ENCODE measurements at regions not wholly inside any gene's neighbourhood (a gene's known extent, or its start where the extent isn't known, plus 50 kb on each side); places are given as distances from the start of the nearest gene placed in this dataset.

GRCh38 chr6:2503816-2504494 lies 246.8 kb downstream of the MYLK4 start:
- H3K36me3 ChIP-seq: no peaks in the 10 kb centered on the region
- H3K4me1 ChIP-seq (ENCODE audit: low read depth): no peaks in the 10 kb centered on the region
- H3K27me3 ChIP-seq: no peaks in the 10 kb centered on the region
- H3K27ac ChIP-seq: no peak overlapping the region
- H3K9me3 ChIP-seq (ENCODE audit: low read depth): no peaks in the 10 kb centered on the region
- no peak overlapping the region for H3K4me3 ChIP-seq
- no peak for TF ChIP-seq CTCF (IDR thresholded peaks at IDR 0.05; ENCODE audit: low read depth, low read length)
- peak in 1 of 2 donors; percentile 95 for DNase-seq (ENCODE audit: low read depth in 1 of 2, low spot score in 1 of 2)

- no peak for DNase-seq (ENCODE audit: low read depth in 1 of 2, low spot score in 1 of 2)
- Histone ChIP-seq H3K36me3 (no peaks in the 10 kb centered on the region), H3K9me3 (ENCODE audit: low read depth) (no peaks in the 10 kb centered on the region), H3K4me1 (ENCODE audit: low read depth) (no peaks in the 10 kb centered on the region), H3K4me3 (no peak overlapping the region), H3K27me3 (no peaks in the 10 kb centered on the region), H3K27ac (no peak overlapping the region)
- TF ChIP-seq CTCF (IDR thresholded peaks at IDR 0.05; ENCODE audit: low read depth, low read length): no peak
These were observed 247.6 kb downstream of the MYLK4 start for GRCh38 chr6:2502998-2503674.

DNA sequence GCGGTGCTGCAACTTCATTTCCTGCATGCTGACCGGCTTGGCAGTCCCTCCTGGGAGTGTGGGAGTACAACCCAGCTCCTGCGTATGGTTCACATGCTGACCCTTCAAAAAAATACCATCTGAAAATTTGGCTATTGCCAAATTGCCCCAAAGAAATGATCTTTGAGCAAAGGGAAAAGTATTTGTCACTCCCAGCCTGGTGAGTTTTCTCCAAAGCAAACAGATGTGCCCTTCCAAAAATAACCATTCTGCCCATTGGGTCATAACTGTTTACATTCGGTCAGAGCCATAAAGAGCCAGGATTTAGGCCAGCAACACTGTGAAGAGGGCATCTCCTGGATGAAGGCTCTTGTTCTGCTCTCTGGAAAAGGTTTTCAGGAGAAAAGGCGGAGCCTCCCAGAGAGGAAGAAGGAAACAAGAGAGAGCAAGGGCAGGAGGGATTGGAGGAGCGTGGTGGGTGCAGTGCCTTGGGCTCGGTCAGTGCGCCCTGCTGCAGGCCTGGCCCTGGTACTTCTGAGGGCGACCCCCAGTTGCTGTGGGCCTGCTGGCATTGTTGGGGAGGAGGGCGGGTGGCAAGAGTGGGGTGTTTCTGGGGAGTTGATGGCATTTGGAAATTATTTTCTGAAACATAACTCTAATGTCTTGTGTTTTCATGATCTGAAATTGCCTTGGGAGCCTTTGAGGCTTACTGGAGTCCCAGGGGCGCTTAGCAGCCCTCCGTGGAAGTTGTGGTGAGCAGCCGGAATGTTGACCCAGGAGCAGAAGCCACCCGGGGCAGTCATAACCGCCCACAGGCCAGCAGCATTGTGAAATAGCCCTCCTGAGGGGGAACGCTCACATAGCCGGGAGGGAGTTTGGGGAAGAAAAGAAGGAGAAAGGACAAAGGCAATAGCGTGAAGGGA lies 248.4 kb downstream of the MYLK4 start:
- Histone ChIP-seq H3K9me3 (ENCODE audit: low read depth) (no peaks in the 10 kb centered on the region), H3K36me3 (no peaks in the 10 kb centered on the region), H3K27ac (no peak overlapping the region), H3K27me3 (no peaks in the 10 kb centered on the region), H3K4me3 (no peak overlapping the region), H3K4me1 (ENCODE audit: low read depth) (no peaks in the 10 kb centered on the region)
- DNase-seq (ENCODE audit: low read depth in 1 of 2, low spot score in 1 of 2): peak in 1 of 2 donors; percentile 71
- no peak for TF ChIP-seq CTCF (IDR thresholded peaks at IDR 0.05; ENCODE audit: low read depth, low read length)

GRCh38 chr6:2497922-2498623 lies 252.6 kb downstream of the MYLK4 start:
- H3K27me3 ChIP-seq: no peaks in the 10 kb centered on the region
- no peak overlapping the region for H3K27ac ChIP-seq
- no peaks in the 10 kb centered on the region for H3K4me1 ChIP-seq (ENCODE audit: low read depth)
- no peak for TF ChIP-seq CTCF (IDR thresholded peaks at IDR 0.05; ENCODE audit: low read depth, low read length)
- no peaks in the 10 kb centered on the region for H3K9me3 ChIP-seq (ENCODE audit: low read depth)
- peak in 1 of 2 donors; percentile 29 for DNase-seq (ENCODE audit: low read depth in 1 of 2, low spot score in 1 of 2)
- no peak overlapping the region for H3K4me3 ChIP-seq
- H3K36me3 ChIP-seq: no peaks in the 10 kb centered on the region

- Histone ChIP-seq H3K4me1 (ENCODE audit: low read depth) (no peaks in the 10 kb centered on the region), H3K36me3 (no peaks in the 10 kb centered on the region), H3K4me3 (no peak overlapping the region), H3K27ac (no peak overlapping the region), H3K9me3 (ENCODE audit: low read depth) (no peaks in the 10 kb centered on the region), H3K27me3 (no peaks in the 10 kb centered on the region)
- no peak for DNase-seq (ENCODE audit: low read depth in 1 of 2, low spot score in 1 of 2)
- TF ChIP-seq CTCF (IDR thresholded peaks at IDR 0.05; ENCODE audit: low read depth, low read length): no peak
These were observed 250.9 kb upstream of the GMDS start for GRCh38 chr6:2496291-2496690.

Measured in cardiac muscle cell (in vitro differentiated cells and primary cell).